HG03045 (cell line): ENCODE measurements at regions not wholly inside any gene's neighbourhood (a gene's known extent, or its start where the extent isn't known, plus 50 kb on each side); places are given as distances from the start of the nearest gene placed in this dataset.
"Not testable (repeated sequence)": the region's sequence is repeated elsewhere in the genome, so short reads cannot be mapped to it uniquely, and the experiment has no call there.

ENCODE experiments used
- ATAC-seq: cut with Tn5 transposase; IDR thresholded peaks from one replicate; pipeline ENCODE4 v1.9.1; 2021; ENCODE audit warnings: mild to moderate bottlenecking, moderate library complexity; ENCODE audit not compliant: unreplicated experiment

DNA sequence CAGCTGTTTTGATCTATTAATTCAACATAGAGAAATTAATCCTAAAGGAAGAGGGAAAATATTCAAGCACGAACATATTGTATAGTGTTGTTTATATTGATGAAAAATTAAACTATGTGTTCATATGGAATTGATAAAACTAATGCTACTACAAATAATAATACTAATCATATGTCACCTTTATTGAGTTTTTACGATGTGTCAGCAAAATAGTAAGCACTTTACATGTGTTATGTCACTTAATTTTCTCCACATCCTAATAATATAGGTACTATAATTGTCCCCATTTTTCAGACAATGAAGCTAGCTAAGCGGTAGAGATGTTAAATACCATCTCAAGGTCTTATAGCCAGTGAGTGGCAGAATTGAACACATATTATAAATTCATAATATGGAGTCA, 2008.5 kb upstream of the WWC1 start:
- no peak for ATAC-seq

DNA sequence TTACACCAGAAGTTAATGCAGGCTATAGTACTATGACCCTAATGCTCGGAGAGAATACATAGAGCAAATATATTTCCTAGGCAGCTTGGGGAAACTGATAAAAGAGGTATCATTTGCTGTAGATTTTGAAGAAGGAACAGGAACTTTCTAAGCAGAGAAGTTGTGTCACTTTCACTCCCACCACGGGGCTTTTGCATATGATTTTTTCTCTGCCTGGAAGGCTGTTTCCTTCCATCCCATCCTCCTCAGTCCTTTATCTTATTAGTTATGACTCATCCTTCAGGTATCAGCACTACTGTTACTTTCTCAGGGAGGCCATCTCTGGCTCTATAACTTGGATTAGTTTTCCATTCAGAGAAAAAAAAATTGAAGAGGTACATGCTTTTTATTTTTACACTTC, 2006.1 kb upstream of the WWC1 start:
- ATAC-seq, result no peak

DNA sequence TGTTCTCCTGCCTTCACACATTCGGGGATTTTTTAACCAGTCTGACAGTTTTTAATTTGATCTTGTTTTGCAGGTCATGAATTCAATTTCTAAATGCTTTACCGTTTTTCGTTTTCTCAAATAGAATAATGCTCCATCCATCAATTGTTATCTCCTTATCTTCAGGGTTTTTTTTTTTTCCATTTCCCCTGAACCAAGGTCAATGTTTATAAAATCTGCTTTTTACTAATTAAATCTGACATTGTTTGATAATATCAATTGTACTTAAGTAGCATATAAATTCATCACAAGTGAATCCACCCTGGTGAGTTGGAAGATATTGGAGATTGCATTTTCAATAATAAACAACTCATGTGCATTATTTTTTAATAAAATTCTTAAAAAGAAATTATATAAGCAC, 2004.6 kb upstream of the WWC1 start:
- ATAC-seq, result no peak

DNA sequence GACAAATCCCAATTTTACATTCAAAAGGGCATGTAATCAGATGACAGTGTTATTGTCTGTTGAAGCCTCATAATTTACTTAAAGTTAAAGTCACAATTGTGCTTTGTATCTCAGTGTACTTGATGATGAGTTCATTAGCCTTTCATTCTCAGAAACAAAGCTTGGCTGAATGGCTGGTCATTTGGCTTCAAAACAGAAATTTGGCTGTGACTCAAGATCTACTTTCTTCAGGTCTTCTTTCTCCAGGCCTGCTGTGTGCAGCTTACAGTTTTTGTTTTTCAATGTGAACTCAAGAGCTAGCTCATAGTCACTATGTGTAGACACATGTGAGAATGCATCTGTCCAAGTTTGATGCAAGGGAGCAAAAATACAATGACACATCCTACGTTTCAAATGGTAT, 2003.6 kb upstream of the WWC1 start:
- ATAC-seq, result no peak

DNA sequence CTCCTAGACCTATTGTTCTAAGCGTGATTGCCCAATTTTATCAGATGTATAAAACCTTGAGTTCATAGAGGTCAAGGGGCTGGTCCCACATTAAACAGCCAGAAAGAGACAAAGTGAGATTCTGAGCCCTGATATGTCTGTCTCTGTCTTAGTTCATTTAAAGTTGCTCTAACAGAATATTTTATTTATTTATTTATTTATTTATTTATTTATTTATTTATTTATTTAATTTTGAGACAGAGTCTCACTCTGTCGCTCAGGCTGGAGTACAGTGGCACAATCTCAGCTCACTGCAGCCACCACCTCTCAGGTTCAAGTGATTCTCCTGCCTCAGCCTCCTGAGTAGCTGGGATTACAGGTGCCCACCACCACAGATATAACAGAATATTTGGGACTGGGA, 1999.6 kb upstream of the WWC1 start:
- not testable (repeated sequence) for ATAC-seq

DNA sequence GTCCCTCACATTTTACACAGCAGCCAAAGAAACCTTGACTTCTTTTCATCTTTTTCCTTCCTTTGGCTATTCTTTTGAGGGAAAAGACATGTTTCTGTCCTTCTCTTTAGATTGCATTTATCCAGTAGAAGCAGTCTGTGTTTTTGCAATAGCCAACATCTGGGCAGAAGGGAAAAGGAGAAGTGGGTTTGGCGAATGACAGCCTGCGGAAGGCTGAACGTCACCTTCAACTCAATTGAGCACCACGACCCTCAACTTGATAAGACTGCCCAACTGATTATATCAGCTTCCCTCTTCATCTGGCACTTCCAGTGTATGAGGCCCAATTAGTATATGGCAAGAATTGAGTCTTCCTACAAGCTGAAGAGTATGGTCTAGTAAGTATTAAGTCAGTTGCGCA, 1997.6 kb upstream of the WWC1 start:
- ATAC-seq, result no peak

DNA sequence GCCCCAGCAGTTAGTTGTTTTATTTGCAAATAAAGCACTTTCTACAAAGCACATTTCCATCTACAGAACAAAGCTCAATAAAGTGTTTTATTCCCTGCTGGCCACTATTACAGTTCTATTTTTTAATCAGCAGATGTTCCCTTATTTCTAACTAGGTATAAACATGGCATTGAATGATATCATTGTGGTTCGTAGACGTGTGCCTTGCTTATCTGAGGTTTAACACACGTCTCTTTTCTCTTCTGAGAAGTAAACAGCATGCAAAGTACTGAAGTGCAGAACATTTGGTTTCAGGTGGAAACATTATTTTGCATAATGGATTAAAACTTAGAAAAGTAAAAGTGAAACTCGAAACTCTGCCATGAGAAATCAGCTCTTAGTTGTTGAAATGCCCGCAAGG, 1989.3 kb upstream of the WWC1 start:
- no peak for ATAC-seq

DNA sequence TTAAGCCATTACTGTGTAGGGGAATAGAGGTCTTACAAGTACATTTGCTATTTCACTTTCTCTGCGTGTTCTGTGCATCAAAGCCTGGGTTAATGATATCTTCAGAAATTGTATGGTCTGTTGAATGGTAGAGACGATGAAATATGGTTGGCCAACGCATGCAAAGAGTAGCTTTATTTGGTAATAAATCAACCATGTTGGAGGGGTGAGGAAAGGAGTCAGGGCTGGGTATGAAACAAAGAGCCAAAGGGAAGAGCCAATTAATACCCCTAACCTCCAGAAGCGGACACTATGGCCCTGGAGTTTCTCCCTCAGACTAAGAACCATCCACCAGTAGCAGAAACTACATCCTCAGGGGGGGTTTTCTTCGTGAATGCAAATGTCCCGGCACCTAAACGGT, 1974.0 kb upstream of the WWC1 start:
- no peak for ATAC-seq

DNA sequence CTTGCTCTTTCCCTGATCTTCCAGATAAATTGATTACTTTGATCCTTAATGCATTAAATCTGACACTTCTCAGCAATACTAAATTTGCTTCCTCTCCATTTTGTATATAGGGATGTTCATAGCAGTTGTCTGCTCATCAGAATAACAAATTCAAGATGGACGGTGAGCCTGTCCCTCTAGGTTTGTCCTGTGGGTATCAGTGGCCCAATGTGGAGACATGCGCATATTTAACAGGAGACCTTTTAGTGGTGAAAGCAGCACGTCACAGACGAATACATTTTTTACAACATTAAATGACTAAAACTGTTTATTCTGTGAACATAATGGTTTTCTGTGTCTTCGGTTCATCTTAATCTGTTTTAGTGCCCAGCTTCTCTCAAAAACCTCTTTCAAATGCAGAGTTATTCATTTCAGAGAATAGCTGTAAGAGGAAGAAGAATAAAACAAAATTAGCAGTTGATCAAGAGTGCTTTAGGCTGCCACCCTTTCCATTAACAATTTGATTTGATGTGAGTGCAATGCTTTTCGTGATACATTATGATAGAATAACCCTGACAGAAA, 1970.4 kb upstream of the WWC1 start:
- no peak for ATAC-seq

DNA sequence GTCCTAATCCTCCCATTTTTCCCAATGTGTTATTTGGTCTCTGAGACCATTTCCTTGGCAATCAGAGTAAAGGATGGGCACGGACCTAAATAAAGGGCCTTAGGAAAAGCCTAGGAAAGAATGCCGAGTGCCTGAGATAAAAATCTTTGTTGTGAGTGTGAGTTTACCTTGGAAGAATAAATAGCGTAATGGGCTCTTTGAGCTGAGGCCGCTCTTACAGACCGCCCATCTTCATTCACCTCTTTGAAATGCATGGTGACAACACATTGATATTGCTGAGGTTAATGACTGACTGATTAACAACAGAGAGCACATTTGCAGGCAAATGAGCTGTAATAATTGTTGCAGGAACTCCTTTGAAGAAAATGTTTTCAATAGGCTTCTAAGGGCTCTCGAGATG, 1967.1 kb upstream of the WWC1 start:
- ATAC-seq, result no peak

DNA sequence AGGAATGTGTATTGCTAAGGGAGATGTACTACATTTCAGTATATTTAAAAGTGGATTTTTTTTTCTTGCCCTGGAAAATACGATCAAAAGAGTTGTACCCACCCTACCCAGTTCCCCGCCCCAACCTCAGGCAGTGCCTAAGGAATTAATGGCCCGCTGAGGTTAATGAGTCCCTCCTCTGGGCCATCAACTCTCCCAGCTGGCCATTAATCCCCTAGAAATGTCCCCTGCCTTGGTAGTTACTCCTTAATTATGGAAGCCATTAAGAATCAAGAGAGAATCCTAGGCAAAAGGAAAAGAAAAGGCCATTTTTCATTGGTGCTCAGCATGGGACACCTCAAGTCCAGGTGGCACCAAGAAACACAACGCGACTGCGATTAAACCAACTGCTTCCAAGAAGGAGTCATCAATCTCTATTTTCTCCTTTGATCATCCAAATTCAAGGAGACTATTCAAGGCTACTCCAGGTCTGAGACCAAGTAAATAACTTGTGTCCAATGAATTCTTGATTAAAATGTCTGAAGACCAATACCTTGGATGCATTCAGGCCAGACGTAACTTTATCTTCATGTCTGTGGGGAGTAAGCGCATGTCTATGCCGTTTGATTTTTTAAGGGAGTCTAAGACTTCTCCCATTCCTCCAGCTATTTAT, 1962.2 kb upstream of the WWC1 start:
- no peak for ATAC-seq

DNA sequence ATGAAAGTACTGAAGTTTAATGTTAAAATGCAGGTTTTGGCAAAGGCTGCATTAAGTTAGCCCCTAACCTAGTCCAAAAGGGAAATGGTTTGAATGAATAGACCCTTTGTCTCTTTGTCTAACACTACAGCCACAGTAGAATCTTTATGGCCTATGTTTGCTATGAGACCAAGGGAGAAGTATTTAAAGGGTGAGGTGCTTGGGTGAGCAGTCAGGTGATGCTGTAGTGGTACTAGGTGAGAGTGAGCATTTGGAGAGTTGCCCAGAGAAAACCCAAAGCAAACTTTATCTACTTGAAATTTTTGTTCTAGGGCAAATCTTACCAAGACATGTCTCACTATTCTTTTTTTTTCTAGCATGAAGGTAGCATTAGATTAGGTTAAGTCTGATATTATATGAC, 1961.4 kb upstream of the WWC1 start:
- no peak for ATAC-seq

DNA sequence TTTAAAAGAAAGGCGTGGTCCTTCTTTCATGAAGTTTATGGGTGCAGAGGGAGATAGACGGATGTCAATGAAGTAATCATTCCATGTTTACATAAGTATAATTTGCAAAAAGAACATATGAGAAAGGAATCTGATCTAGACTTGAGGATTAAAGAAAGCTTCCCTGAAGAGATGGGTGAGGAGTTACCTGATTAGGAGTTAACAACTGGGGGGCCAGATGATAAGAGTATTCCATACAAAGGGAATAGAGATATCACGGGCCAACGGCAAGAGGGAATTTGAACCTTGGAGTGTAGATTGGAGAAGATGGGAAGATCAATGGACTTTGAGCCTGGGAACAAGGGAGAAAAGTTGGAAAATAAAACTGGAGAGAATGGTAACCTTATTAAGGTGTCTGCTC, 1959.9 kb upstream of the WWC1 start:
- no peak for ATAC-seq

DNA sequence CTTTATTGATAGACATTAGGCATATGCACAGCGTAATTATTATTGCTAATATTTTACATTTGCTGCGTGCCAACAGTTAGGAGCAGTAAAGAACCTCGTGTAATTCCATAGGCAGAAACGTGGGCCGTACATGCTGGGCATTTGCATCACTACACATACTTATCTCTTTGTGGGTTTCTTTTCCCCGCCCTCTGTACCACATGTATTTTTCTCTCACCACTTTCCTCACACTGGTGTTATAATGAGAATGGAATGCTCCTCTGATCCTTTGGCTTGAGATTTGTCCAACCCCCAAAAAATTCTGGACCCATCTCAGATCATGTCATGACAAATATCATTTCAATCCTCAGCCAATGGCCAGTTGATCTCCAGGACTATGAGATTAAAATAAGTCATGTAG, 1952.6 kb upstream of the WWC1 start:
- no peak for ATAC-seq

DNA sequence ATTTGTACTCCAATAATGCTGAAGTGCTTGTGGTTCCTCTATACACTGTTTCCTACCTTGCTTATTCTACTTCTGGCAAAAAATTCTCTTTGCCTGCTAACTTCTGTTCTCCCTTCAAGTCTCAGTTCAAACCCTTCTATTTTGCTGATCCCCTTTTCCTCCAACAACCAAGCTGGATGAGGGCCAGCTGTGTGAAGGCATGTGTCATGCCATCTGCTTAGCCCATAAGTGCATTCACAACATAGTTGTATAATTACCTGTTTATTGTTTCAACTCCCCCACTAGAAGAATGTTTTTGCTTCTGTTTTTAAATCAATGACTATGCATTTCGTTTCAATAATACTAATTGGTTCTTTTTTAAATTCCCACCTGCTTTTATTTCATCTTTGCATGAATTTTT, 1951.4 kb upstream of the WWC1 start:
- ATAC-seq, result no peak

DNA sequence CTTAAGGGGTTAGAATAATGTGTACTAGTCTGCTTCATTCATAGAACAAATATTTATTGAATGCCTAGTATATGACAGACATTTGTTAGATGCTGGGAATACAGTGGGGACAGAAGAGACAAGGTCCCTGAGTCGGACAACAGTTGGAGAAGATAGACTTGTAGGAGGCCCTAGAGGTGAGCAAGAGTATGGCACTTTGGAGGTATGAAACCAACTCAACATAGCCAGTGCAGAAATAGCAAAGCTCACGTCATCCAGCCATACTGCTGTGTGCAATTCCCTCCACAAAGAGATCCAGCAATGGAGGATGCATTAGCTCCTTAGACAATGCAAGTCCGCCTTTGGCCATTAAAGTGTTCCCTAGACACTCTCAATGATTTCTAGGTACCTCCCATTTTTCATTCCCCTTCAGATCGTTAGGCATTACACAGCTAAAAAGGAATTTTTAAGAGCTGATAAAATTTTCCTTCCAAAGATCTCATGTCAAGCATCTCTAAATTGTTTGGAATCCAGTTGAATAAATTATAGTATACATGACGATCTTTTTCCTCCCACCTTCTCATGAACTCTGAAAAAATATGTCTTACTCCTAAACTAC, 1949.6 kb upstream of the WWC1 start:
- ATAC-seq, result no peak

DNA sequence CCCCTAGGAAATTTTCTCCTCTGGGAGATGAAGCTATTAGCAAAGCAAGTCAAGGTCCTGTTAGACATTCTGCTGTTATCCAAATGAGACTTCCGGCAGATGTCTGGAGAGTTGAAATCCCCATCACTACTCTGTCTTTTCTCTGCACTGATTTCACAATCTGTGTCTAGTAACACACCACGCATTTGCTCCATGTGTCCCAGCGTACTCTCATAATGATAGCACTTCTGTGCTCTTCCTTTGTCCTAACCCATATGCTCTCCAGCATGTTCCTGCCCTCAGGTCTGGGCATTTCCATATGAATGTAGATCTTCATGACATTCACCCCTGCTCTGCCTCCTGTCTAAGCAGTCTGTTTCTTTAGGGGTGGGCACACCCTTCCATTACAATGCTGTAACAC, 1949.0 kb upstream of the WWC1 start:
- ATAC-seq, result no peak

DNA sequence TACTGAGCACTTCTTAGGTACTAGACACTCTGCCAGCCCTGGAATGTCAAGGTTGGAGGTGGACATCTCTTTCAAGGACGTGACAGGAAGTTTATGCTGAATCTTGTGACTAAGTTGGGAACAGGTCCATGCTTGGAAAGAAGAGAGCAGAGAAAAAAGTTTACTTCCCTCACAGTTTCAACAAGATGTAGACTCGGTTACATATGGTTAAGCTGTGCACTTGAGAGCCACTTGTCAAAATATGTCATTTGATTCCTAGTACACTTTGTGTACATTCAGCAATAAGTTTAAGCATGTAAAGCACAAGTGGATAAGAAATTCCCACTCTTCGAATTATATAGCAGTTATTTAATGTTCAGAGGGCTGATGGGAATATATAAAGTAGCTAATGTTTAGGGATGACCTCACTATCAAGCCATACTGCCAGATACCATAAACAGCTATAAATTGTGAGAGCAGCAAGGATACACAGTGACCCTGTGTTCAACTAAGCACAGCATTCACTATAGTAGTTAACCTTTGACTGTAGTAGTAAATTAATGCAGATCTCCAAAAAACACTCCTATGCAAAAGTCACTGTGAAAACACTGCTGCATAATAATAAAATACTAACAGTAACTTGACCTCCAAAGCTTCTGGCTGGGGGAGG, 1944.6 kb upstream of the WWC1 start:
- ATAC-seq, result no peak

DNA sequence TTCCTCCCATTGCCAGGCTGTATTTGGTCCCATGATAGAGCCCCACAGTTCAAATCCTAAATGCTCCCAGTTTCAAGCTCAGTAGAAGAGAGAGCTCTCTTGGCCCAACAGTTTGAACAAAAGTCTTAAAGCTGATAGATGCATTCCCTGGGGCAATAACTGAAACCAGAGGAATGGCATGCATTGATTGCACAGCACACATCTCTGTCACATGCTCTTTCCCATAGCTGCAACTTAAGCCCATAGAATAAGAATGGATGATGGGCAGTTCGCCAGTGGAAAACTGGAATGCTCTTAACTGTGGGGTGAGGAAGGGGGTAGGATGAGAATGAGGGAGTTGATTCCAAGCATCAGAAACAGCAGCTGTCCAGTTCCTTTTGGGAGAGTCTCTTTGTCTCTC, 1942.4 kb upstream of the WWC1 start:
- no peak for ATAC-seq

DNA sequence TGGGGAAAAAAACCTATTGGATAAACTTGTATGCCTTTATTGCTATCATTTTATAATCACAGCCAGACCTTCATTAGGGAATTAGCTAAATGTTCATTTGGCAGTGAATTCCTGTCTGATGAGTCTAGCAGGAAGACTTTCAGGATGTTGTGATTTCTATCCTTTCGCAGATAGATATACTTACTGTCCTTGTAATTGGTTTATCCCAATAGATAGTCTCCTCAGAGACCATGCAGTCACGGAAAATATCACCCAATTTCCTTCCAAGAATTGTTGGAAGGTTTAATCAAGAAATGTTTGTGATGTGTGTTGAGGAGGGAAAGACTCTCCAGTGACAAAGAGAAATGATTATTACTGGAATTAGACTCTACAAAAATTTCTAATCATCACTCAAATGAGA, 1937.9 kb upstream of the WWC1 start:
- no peak for ATAC-seq

DNA sequence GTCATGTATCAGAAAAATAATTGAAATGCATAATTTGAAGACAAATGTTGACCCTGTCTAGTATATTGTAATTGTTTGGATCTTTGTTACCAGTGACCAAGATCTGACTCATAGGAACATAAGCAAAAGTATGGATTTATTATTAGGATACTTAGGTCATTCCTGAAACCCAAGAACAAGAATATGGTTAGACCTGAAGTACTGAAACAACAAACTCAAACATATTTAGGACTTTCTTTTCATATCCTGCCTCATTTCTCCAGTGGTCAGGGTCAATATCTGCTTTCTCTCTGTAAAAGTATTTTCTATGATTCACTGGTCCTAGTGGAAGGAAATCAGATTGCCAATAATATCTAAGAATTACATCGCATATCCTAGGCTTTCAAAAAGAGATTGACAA, 1937.1 kb upstream of the WWC1 start:
- no peak for ATAC-seq

DNA sequence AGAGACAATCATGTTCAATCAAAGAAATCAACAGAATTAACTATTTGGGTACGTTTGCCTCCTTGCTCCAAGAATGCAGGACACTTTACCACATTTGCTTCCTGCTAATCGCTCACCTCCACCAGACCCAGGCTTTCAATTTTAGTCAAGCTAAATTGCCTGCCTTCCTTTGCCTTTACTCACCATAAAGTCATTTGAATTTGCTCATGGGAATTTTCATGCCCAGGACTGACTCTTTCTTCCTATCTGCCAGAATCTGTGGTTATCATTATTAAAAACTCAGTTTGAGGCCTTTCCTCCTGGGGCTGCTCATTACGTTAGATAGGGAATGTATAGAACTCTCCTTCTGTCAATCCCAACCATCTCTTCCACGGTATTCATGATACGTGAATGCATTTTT, 1935.3 kb upstream of the WWC1 start:
- ATAC-seq, result no peak
